ENCODE measurements at regions not wholly inside any gene's neighbourhood (a gene's known extent, or its start where the extent isn't known, plus 50 kb on each side); places are given as distances from the start of the nearest gene placed in this dataset.

- TF ChIP-seq, protein P1, sequence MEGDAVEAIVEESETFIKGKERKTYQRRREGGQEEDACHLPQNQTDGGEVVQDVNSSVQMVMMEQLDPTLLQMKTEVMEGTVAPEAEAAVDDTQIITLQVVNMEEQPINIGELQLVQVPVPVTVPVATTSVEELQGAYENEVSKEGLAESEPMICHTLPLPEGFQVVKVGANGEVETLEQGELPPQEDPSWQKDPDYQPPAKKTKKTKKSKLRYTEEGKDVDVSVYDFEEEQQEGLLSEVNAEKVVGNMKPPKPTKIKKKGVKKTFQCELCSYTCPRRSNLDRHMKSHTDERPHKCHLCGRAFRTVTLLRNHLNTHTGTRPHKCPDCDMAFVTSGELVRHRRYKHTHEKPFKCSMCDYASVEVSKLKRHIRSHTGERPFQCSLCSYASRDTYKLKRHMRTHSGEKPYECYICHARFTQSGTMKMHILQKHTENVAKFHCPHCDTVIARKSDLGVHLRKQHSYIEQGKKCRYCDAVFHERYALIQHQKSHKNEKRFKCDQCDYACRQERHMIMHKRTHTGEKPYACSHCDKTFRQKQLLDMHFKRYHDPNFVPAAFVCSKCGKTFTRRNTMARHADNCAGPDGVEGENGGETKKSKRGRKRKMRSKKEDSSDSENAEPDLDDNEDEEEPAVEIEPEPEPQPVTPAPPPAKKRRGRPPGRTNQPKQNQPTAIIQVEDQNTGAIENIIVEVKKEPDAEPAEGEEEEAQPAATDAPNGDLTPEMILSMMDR (optimal IDR thresholded peaks at IDR 0.05 in 1 of 3, IDR thresholded peaks at IDR 0.05 in 1 of 3, conservative IDR thresholded peaks at IDR 0.05 in 1 of 3; ENCODE audit: extremely low read depth in 1 of 3, insufficient read depth in 2 of 3, low read length in 3 of 3) = no peak
- TF ChIP-seq EZH2 (IDR thresholded peaks at IDR 0.05; ENCODE audit: low read length) = no peak
- dilution Hi-C loops (cut with MboI; ENCODE audit: extremely low pct_ligation_motif_present, low sequenced_read_pairs) = no loop called here
- FAIRE-seq = no peak
These were observed 140.9 kb upstream of the TAS2R1 start for GRCh38 chr5:9771079-9771478.

GRCh38 chr5:9766581-9766980 lies 136.4 kb upstream of the TAS2R1 start:
- no peaks in the 10 kb centered on the region for H3K4me1 ChIP-seq (ENCODE audit: control insufficient read depth, extremely low read depth, insufficient read depth, low read length)
- no peaks in the 10 kb centered on the region for H3K27me3 ChIP-seq (ENCODE audit: control insufficient read depth, extremely low read depth, insufficient read depth, low read length)
- dilution Hi-C loops (cut with MboI; ENCODE audit: extremely low pct_ligation_motif_present, low sequenced_read_pairs) = no loop called here
- no peaks in the 10 kb centered on the region for H4K20me1 ChIP-seq (ENCODE audit: control insufficient read depth, extremely low read depth, insufficient read depth, low read length)
- no peaks in the 10 kb centered on the region for H3K79me2 ChIP-seq (ENCODE audit: control insufficient read depth, insufficient read depth, low read length)
- no peak overlapping the region for H3K9ac ChIP-seq (ENCODE audit: control insufficient read depth, extremely low read depth, insufficient read depth, low read length)
- H3K27ac ChIP-seq (ENCODE audit: control insufficient read depth, insufficient read depth, low read length) = no peak overlapping the region
- no peak for TF ChIP-seq EZH2 (IDR thresholded peaks at IDR 0.05; ENCODE audit: low read length)
- TF ChIP-seq, protein P1 (optimal IDR thresholded peaks at IDR 0.05 in 1 of 3, IDR thresholded peaks at IDR 0.05 in 1 of 3, conservative IDR thresholded peaks at IDR 0.05 in 1 of 3; ENCODE audit: extremely low read depth in 1 of 3, insufficient read depth in 2 of 3, low read length in 3 of 3) = no peak
- no peak overlapping the region for H2AFZ ChIP-seq (ENCODE audit: control insufficient read depth, low read length)
- H3K9me1 ChIP-seq (ENCODE audit: control insufficient read depth, extremely low read depth, insufficient read depth, low read length) = no peaks in the 10 kb centered on the region
- DNase-seq (ENCODE audit: low read depth, low spot score) (no peak), FAIRE-seq (no peak)
- H3K4me3 ChIP-seq (ENCODE audit: control insufficient read depth in 2 of 3, extremely low read depth in 1 of 3, insufficient read depth in 2 of 3, low read depth in 1 of 3, low read length in 3 of 3) = no peak overlapping the region
- H3K9me3 ChIP-seq (ENCODE audit: control insufficient read depth, low read depth, low read length) = no peaks in the 10 kb centered on the region
- no peak overlapping the region for H3K4me2 ChIP-seq (ENCODE audit: control insufficient read depth, extremely low read depth, insufficient read depth, low read depth, low read length)
- no peaks in the 10 kb centered on the region for H3K36me3 ChIP-seq (ENCODE audit: control insufficient read depth in 2 of 2, extremely low read depth in 1 of 2, insufficient read depth in 2 of 2, low read length in 2 of 2)

More at GRCh38 chr5:9771079-9771478, 140.9 kb upstream of the TAS2R1 start:
- no peaks in the 10 kb centered on the region for H3K4me1 ChIP-seq (ENCODE audit: control insufficient read depth, extremely low read depth, insufficient read depth, low read length)
- no peaks in the 10 kb centered on the region for H3K36me3 ChIP-seq (ENCODE audit: control insufficient read depth in 2 of 2, extremely low read depth in 1 of 2, insufficient read depth in 2 of 2, low read length in 2 of 2)
- H4K20me1 ChIP-seq (ENCODE audit: control insufficient read depth, extremely low read depth, insufficient read depth, low read length) = no peaks in the 10 kb centered on the region
- H3K79me2 ChIP-seq (ENCODE audit: control insufficient read depth, insufficient read depth, low read length) = no peaks in the 10 kb centered on the region
- H3K4me3 ChIP-seq (ENCODE audit: control insufficient read depth in 2 of 3, extremely low read depth in 1 of 3, insufficient read depth in 2 of 3, low read depth in 1 of 3, low read length in 3 of 3) = no peak overlapping the region
- H3K9ac ChIP-seq (ENCODE audit: control insufficient read depth, extremely low read depth, insufficient read depth, low read length) = no peak overlapping the region
- DNase-seq (ENCODE audit: low read depth, low spot score) = no peak
- no peaks in the 10 kb centered on the region for H3K9me3 ChIP-seq (ENCODE audit: control insufficient read depth, low read depth, low read length)
- no peak overlapping the region for H3K4me2 ChIP-seq (ENCODE audit: control insufficient read depth, extremely low read depth, insufficient read depth, low read depth, low read length)
- no peaks in the 10 kb centered on the region for H3K9me1 ChIP-seq (ENCODE audit: control insufficient read depth, extremely low read depth, insufficient read depth, low read length)
- no peak overlapping the region for H2AFZ ChIP-seq (ENCODE audit: control insufficient read depth, low read length)
- H3K27me3 ChIP-seq (ENCODE audit: control insufficient read depth, extremely low read depth, insufficient read depth, low read length) = no peaks in the 10 kb centered on the region
- no peak overlapping the region for H3K27ac ChIP-seq (ENCODE audit: control insufficient read depth, insufficient read depth, low read length)
